SW 1271 (cell line): ENCODE measurements at regions not wholly inside any gene's neighbourhood (a gene's known extent, or its start where the extent isn't known, plus 50 kb on each side); places are given as distances from the start of the nearest gene placed in this dataset.
"Not testable (repeated sequence)": the region's sequence is repeated elsewhere in the genome, so short reads cannot be mapped to it uniquely, and the experiment has no call there.

Experiments
- DNase-seq, 2 experiments: peaks; one replicate each; lab custom pipeline; 2025; lab: John Stamatoyannopoulos, UW

GRCh38 chr16:26595199-26595598 lies 471.5 kb upstream of the C16orf82 start:
- DNase-seq: no peak

- not testable (repeated sequence) for DNase-seq
Measured at GRCh38 chr16:26596033-26596432, 470.7 kb upstream of the C16orf82 start.

- no peak for DNase-seq
Measured at GRCh38 chr16:26598061-26598460, 468.7 kb upstream of the C16orf82 start.

GRCh38 chr16:26598998-26599784 lies 467.5 kb upstream of the C16orf82 start:
- DNase-seq: no peak

- DNase-seq: no peak
Measured at GRCh38 chr16:26599785-26600104, 467.0 kb upstream of the C16orf82 start.

- no peak for DNase-seq
Measured at GRCh38 chr16:26601335-26601734, 465.4 kb upstream of the C16orf82 start.

GRCh38 chr16:26605626-26606271 lies 461.0 kb upstream of the C16orf82 start:
- no peak for DNase-seq

GRCh38 chr16:26606381-26607150 lies 460.2 kb upstream of the C16orf82 start:
- no peak for DNase-seq

GRCh38 chr16:26614237-26614841 lies 452.4 kb upstream of the C16orf82 start:
- no peak for DNase-seq

GRCh38 chr16:26623442-26623841 lies 443.3 kb upstream of the C16orf82 start:
- DNase-seq: no peak

GRCh38 chr16:26627958-26628357 lies 438.8 kb upstream of the C16orf82 start:
- DNase-seq: no peak

GRCh38 chr16:26631365-26631764 lies 435.4 kb upstream of the C16orf82 start:
- not testable (repeated sequence) for DNase-seq

GRCh38 chr16:26642047-26642664 lies 424.6 kb upstream of the C16orf82 start:
- DNase-seq: no peak

- DNase-seq: no peak
Measured at GRCh38 chr16:26643519-26643918, 423.2 kb upstream of the C16orf82 start.

- DNase-seq: no peak
Measured at GRCh38 chr16:26644912-26645543, 421.7 kb upstream of the C16orf82 start.

GRCh38 chr16:26645614-26646013 lies 421.1 kb upstream of the C16orf82 start:
- DNase-seq: no peak

- no peak for DNase-seq
Measured at GRCh38 chr16:26647870-26648269, 418.9 kb upstream of the C16orf82 start.

GRCh38 chr16:26648851-26649250 lies 417.9 kb upstream of the C16orf82 start:
- no peak for DNase-seq

GRCh38 chr16:26649381-26650045 lies 417.2 kb upstream of the C16orf82 start:
- no peak for DNase-seq

GRCh38 chr16:26651464-26651863 lies 415.3 kb upstream of the C16orf82 start:
- DNase-seq: no peak

GRCh38 chr16:26651884-26652283 lies 414.8 kb upstream of the C16orf82 start:
- no peak for DNase-seq
